ENCODE measurements at regions not wholly inside any gene's neighbourhood (a gene's known extent, or its start where the extent isn't known, plus 50 kb on each side); places are given as distances from the start of the nearest gene placed in this dataset.
"Not testable (repeated sequence)": the region's sequence is repeated elsewhere in the genome, so short reads cannot be mapped to it uniquely, and the experiment has no call there.

GRCh38 chr6:140790109-140790508, 1342.6 kb upstream of the GJE1 start:
- TF ChIP-seq, protein P1, sequence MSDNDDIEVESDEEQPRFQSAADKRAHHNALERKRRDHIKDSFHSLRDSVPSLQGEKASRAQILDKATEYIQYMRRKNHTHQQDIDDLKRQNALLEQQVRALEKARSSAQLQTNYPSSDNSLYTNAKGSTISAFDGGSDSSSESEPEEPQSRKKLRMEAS (IDR thresholded peaks at IDR 0.05; ENCODE audit: low read depth, low read length): no peak
- no peak for DNase-seq (ENCODE audit: low read depth)
- no peak overlapping the region for H3K4me3 ChIP-seq (ENCODE audit: low read depth, low read length)

DNA sequence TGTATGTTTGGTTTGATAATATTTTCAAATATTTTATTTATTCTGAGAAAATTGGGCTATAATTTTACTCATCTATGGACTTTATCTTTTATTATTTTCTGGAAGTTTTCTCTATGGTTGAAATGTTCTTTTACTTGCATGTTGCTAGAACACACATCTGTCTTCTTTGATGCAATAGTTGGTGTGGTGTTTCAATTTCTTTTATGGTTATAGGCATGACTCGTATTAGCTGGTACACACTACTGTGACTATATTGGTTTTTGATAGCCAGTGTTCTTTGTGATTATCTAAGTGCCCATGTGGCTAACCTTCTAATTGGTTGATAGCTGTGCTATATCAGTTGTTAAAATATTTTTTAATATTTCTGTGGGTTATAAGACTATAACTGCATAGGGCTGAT, 1343.3 kb upstream of the GJE1 start:
- TF ChIP-seq POLR2A (IDR thresholded peaks at IDR 0.05; ENCODE audit: extremely low read depth, insufficient read length) (no peak), MYC (IDR thresholded peaks at IDR 0.05; ENCODE audit: low read depth, low read length) (no peak)
- TF ChIP-seq, protein P1 (IDR thresholded peaks at IDR 0.05; ENCODE audit: low read depth, low read length): no peak
- TF ChIP-seq, protein P2, sequence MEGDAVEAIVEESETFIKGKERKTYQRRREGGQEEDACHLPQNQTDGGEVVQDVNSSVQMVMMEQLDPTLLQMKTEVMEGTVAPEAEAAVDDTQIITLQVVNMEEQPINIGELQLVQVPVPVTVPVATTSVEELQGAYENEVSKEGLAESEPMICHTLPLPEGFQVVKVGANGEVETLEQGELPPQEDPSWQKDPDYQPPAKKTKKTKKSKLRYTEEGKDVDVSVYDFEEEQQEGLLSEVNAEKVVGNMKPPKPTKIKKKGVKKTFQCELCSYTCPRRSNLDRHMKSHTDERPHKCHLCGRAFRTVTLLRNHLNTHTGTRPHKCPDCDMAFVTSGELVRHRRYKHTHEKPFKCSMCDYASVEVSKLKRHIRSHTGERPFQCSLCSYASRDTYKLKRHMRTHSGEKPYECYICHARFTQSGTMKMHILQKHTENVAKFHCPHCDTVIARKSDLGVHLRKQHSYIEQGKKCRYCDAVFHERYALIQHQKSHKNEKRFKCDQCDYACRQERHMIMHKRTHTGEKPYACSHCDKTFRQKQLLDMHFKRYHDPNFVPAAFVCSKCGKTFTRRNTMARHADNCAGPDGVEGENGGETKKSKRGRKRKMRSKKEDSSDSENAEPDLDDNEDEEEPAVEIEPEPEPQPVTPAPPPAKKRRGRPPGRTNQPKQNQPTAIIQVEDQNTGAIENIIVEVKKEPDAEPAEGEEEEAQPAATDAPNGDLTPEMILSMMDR (IDR thresholded peaks at IDR 0.05; ENCODE audit: low read depth, low read length): no peak
- no peak overlapping the region for H3K4me3 ChIP-seq (ENCODE audit: low read depth, low read length)
- DNase-seq (ENCODE audit: low read depth): no peak

DNA sequence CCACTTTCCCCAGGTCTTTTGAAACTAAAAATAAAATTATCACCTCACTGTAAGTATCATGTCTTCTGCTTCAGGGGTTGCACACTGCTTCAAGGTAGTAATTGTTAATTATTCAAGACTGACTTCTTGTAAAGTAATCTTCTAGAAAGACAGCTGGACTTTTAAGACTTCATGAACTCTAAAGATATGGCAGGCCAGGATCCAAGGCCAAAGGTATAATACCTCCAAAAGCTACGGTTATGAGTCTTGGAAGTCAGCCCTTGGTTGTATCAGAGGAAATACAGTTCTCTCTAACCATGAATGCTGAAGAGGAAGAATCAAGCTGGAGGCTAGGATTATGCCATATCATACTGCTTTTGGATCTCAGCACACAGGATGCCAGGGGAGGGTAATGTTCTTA, 1346.8 kb upstream of the GJE1 start:
- TF ChIP-seq, protein P2 (IDR thresholded peaks at IDR 0.05; ENCODE audit: low read depth, low read length): no peak
- no peak for TF ChIP-seq POLR2A (IDR thresholded peaks at IDR 0.05; ENCODE audit: extremely low read depth, insufficient read length)
- no peak for TF ChIP-seq MYC (IDR thresholded peaks at IDR 0.05; ENCODE audit: low read depth, low read length)
- TF ChIP-seq, protein P1 (IDR thresholded peaks at IDR 0.05; ENCODE audit: low read depth, low read length): no peak
- H3K4me3 ChIP-seq (ENCODE audit: low read depth, low read length): no peak overlapping the region

DNA sequence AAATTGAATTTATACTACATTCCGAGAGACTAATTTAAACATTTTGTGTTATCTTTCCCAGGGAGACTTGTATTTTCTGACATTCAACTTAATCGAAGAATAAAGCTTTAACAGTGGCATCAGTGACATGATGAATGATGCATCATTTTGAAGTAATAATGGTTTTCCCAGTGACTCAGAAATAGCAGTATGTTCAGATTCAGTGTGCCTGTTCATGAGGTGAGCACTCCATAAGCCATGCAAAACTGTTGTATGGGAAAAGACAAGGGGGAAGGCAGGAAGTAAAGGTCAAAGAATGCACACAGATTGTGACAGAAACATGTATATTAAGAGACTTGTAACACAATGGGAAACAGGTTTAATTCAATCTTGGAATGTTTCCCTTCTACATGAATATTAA, 1348.2 kb upstream of the GJE1 start:
- TF ChIP-seq, protein P1 (IDR thresholded peaks at IDR 0.05; ENCODE audit: low read depth, low read length): no peak
- no peak for TF ChIP-seq POLR2A (IDR thresholded peaks at IDR 0.05; ENCODE audit: extremely low read depth, insufficient read length)
- no peak for TF ChIP-seq MYC (IDR thresholded peaks at IDR 0.05; ENCODE audit: low read depth, low read length)
- TF ChIP-seq, protein P2 (IDR thresholded peaks at IDR 0.05; ENCODE audit: low read depth, low read length): no peak
- no peak overlapping the region for H3K4me3 ChIP-seq (ENCODE audit: low read depth, low read length)
- no peak for DNase-seq (ENCODE audit: low read depth)

More for the DNA sequence above, 1346.8 kb upstream of the GJE1 start:
- no peak for DNase-seq (ENCODE audit: low read depth)

GRCh38 chr6:140783504-140783903, 1349.2 kb upstream of the GJE1 start:
- H3K4me3 ChIP-seq (ENCODE audit: low read depth, low read length); DNase-seq (ENCODE audit: low read depth): not testable (repeated sequence)

GRCh38 chr6:140782941-140783340, 1349.8 kb upstream of the GJE1 start:
- no peak for TF ChIP-seq MYC (IDR thresholded peaks at IDR 0.05; ENCODE audit: low read depth, low read length)
- TF ChIP-seq, protein P2 (IDR thresholded peaks at IDR 0.05; ENCODE audit: low read depth, low read length): no peak
- no peak for TF ChIP-seq POLR2A (IDR thresholded peaks at IDR 0.05; ENCODE audit: extremely low read depth, insufficient read length)
- TF ChIP-seq, protein P1 (IDR thresholded peaks at IDR 0.05; ENCODE audit: low read depth, low read length): no peak
- DNase-seq (ENCODE audit: low read depth): no peak

GRCh38 chr6:140779991-140780596, 1352.6 kb upstream of the GJE1 start:
- DNase-seq (ENCODE audit: low read depth): no peak
- TF ChIP-seq, protein P1 (IDR thresholded peaks at IDR 0.05; ENCODE audit: low read depth, low read length): no peak
- no peak for TF ChIP-seq MYC (IDR thresholded peaks at IDR 0.05; ENCODE audit: low read depth, low read length)
- TF ChIP-seq, protein P2 (IDR thresholded peaks at IDR 0.05; ENCODE audit: low read depth, low read length): no peak
- TF ChIP-seq POLR2A (IDR thresholded peaks at IDR 0.05; ENCODE audit: extremely low read depth, insufficient read length): no peak
- no peak overlapping the region for H3K4me3 ChIP-seq (ENCODE audit: low read depth, low read length)

More at GRCh38 chr6:140782941-140783340, 1349.8 kb upstream of the GJE1 start:
- H3K4me3 ChIP-seq (ENCODE audit: low read depth, low read length): no peak overlapping the region
